Upper lobe of right lung (tissue), 1 donor: ENCODE measurements at regions not wholly inside any gene's neighbourhood (a gene's known extent, or its start where the extent isn't known, plus 50 kb on each side); places are given as distances from the start of the nearest gene placed in this dataset.

Source experiments
- ATAC-seq: fragments of 200-7000 bp; cut with Tn5 transposase; one replicate; pipeline ENCODE4 v1.9.1; 2020; ENCODE audit warnings: mild to moderate bottlenecking, moderate library complexity
- DNase-seq: peaks from one replicate; pipeline ENCODE4 v3.0.0-alpha.2; 2020
- H3K27ac ChIP-seq: fragments of 200-600 bp; one replicate; pipeline ENCODE4 v1.8.0; 2022
- H3K27me3 ChIP-seq: fragments of 200-600 bp; one replicate; pipeline ENCODE4 v1.8.0; 2022; ENCODE audit warnings: mild to moderate bottlenecking
- H3K36me3 ChIP-seq: fragments of 200-600 bp; one replicate; pipeline ENCODE4 v1.8.0; 2022
- H3K4me1 ChIP-seq: fragments of 200-600 bp; one replicate; pipeline ENCODE4 v1.8.0; 2022
- H3K4me3 ChIP-seq: fragments of 200-600 bp; one replicate; pipeline ENCODE4 v1.8.0; 2022; ENCODE audit warnings: mild to moderate bottlenecking
- H3K9me3 ChIP-seq: fragments of 200-600 bp; one replicate; pipeline ENCODE4 v1.8.0; 2022
- intact Hi-C: fragments of 100-400 bp; cut with DNase I; formaldehyde crosslinking; loops from one replicate; pipeline ENCODE4 v1.11.0; 2022
- TF ChIP-seq, protein P1 (sequence below): fragments of 200-600 bp; IDR thresholded peaks from one replicate; pipeline ENCODE4 v1.8.0; 2022; ENCODE audit warnings: antibody characterized with exemption
- donor health status: DM: no; HTN: yes; CAD: no; lungs with severe emphysema.

GRCh38 chr2:239651859-239652258 lies 251.0 kb upstream of the HDAC4 start:
- TF ChIP-seq, protein P1, sequence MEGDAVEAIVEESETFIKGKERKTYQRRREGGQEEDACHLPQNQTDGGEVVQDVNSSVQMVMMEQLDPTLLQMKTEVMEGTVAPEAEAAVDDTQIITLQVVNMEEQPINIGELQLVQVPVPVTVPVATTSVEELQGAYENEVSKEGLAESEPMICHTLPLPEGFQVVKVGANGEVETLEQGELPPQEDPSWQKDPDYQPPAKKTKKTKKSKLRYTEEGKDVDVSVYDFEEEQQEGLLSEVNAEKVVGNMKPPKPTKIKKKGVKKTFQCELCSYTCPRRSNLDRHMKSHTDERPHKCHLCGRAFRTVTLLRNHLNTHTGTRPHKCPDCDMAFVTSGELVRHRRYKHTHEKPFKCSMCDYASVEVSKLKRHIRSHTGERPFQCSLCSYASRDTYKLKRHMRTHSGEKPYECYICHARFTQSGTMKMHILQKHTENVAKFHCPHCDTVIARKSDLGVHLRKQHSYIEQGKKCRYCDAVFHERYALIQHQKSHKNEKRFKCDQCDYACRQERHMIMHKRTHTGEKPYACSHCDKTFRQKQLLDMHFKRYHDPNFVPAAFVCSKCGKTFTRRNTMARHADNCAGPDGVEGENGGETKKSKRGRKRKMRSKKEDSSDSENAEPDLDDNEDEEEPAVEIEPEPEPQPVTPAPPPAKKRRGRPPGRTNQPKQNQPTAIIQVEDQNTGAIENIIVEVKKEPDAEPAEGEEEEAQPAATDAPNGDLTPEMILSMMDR = no peak
- intact Hi-C loops = no loop called here

GRCh38 chr2:239650674-239651073 lies 249.9 kb upstream of the HDAC4 start:
- ATAC-seq = no peak
- Histone ChIP-seq H3K4me3 (no peak overlapping the region), H3K27ac (no peak overlapping the region), H3K4me1 (no peaks in the 10 kb centered on the region), H3K36me3 (no peaks in the 10 kb centered on the region), H3K9me3 (no peaks in the 10 kb centered on the region), H3K27me3 (no peaks in the 10 kb centered on the region)
- intact Hi-C loops = no loop called here
- DNase-seq = no peak
- TF ChIP-seq, protein P1 = no peak

More at GRCh38 chr2:239651859-239652258, 251.0 kb upstream of the HDAC4 start:
- H3K9me3 ChIP-seq = no peaks in the 10 kb centered on the region
- DNase-seq (no peak), ATAC-seq (no peak)
- H3K27ac ChIP-seq = no peak overlapping the region
- H3K27me3 ChIP-seq = no peaks in the 10 kb centered on the region
- no peak overlapping the region for H3K4me3 ChIP-seq
- H3K4me1 ChIP-seq = no peaks in the 10 kb centered on the region
- no peaks in the 10 kb centered on the region for H3K36me3 ChIP-seq

DNA sequence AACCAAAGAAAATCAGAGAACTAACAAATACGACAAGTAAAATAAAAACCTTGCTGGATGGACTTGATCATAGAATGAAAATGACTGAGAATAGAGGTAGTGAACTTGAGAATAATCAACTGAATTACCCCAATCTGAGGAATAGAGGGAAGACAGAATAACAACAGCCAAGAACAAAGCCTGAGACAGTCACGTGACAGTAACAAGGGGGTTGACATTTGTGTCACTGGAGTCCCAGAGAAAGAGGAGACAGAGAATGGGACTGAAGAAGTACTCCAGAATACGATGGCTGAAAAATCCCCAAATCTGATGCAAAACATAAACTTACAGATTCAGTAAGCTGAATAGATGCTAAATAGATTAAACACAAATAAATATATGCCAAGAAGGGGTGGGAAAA lies 248.5 kb upstream of the HDAC4 start:
- intact Hi-C loops = no loop called here
- H3K9me3 ChIP-seq = no peaks in the 10 kb centered on the region
- TF ChIP-seq, protein P1 = no peak
- H3K27ac ChIP-seq = no peak overlapping the region
- no peaks in the 10 kb centered on the region for H3K27me3 ChIP-seq
- ATAC-seq = no peak
- no peak for DNase-seq
- H3K4me1 ChIP-seq = no peaks in the 10 kb centered on the region
- no peaks in the 10 kb centered on the region for H3K36me3 ChIP-seq
- no peak overlapping the region for H3K4me3 ChIP-seq

DNA sequence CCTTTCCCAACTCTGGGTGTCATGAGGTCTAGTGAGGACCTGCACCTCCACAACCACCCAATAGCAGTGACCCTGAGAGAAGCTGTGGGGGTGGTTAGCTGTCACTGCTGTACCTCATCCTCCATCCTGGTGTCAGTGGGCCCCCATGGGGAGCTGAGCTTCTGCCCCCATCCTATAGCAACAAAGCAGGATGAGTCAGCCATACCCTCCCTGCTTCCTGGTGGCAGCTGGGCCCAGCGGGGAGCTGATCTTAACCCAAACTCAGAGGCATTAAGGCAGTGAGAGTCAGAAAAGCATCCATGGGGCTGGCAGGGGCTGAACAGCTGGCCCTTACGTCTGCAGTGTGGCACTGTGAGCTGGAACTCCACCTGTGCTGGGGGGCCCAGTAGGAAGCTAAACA lies 247.8 kb upstream of the HDAC4 start:
- no peaks in the 10 kb centered on the region for H3K36me3 ChIP-seq
- ATAC-seq (no peak), DNase-seq (peak; percentile 21)
- H3K27ac ChIP-seq = no peak overlapping the region
- TF ChIP-seq, protein P1 = no peak
- no peak overlapping the region for H3K4me3 ChIP-seq
- no peaks in the 10 kb centered on the region for H3K27me3 ChIP-seq
- intact Hi-C loops = no loop called here
- H3K9me3 ChIP-seq = no peaks in the 10 kb centered on the region
- H3K4me1 ChIP-seq = no peaks in the 10 kb centered on the region

- DNase-seq (no peak), ATAC-seq (no peak)
- H3K9me3 ChIP-seq = no peaks in the 10 kb centered on the region
- no peak overlapping the region for H3K27ac ChIP-seq
- no peaks in the 10 kb centered on the region for H3K4me1 ChIP-seq
- intact Hi-C loops = no loop called here
- TF ChIP-seq, protein P1 = no peak
- H3K36me3 ChIP-seq = no peaks in the 10 kb centered on the region
- H3K27me3 ChIP-seq = no peaks in the 10 kb centered on the region
- H3K4me3 ChIP-seq = no peak overlapping the region
Observed at GRCh38 chr2:239647052-239647819, 246.4 kb upstream of the HDAC4 start.
